ENCODE measurements at regions not wholly inside any gene's neighbourhood (a gene's known extent, or its start where the extent isn't known, plus 50 kb on each side); places are given as distances from the start of the nearest gene placed in this dataset.
"Not testable (repeated sequence)": the region's sequence is repeated elsewhere in the genome, so short reads cannot be mapped to it uniquely, and the experiment has no call there.

DNA sequence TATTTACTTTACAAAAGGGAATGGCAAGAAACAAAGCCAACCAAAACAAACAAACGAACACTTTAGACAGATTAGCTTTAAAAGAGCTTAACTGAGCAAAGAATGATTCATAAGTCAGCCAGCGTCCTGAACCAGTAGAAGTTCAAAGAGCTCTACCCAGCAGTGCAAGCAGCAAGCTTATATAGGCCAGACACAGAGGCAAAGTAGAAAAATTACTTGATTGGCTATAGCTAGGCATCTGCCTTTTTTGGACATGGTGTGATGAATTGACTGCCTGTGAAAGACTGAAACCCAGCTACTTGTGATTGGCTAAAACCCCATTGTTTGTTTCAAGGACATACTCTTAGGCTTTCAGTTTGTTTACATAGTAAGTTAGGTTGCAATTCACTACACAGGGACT is 2120.0 kb upstream of the RAG2 start:
- Histone ChIP-seq H3K9me3 (ENCODE audit: low read length) (no peaks in the 10 kb centered on the region), H3K4me1 (ENCODE audit: insufficient read depth, low read length) (no peaks in the 10 kb centered on the region), H3K27me3 (ENCODE audit: control insufficient read depth in 1 of 2, insufficient read depth in 2 of 2, low read length in 2 of 2) (no peaks in the 10 kb centered on the region), H3K27ac (ENCODE audit: low read depth, low read length) (no peak overlapping the region), H3K36me3 (ENCODE audit: insufficient read depth, low read length) (no peaks in the 10 kb centered on the region), H3K4me3 (ENCODE audit: low read depth in 1 of 2, low read length in 2 of 2) (no peak overlapping the region), H3K9ac (ENCODE audit: low read length) (no peak overlapping the region)

DNA sequence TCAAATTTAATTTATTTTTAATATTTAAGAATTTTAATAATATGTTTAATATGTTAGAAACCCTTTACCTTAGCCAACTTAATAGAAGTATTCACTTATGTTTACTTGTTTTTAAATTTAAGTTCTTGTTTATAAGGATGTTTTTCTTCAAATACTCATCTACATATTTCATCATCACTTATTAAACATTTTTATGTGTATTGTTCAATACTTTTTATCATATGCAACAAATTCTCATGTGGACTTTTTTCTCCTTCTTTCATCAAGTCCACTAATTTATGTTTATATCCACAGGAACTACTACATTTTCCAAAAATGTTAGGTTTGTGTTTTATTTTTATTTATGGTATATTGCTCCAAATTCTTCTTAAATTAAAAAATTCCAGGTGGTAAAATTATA is 2113.1 kb upstream of the RAG2 start:
- H3K36me3 ChIP-seq (ENCODE audit: insufficient read depth, low read length), result no peaks in the 10 kb centered on the region
- no peaks in the 10 kb centered on the region for H3K9me3 ChIP-seq (ENCODE audit: low read length)
- no peaks in the 10 kb centered on the region for H3K4me1 ChIP-seq (ENCODE audit: insufficient read depth, low read length)
- H3K4me3 ChIP-seq (ENCODE audit: low read depth in 1 of 2, low read length in 2 of 2), result no peak overlapping the region
- no peak overlapping the region for H3K9ac ChIP-seq (ENCODE audit: low read length)
- H3K27ac ChIP-seq (ENCODE audit: low read depth, low read length), result no peak overlapping the region
- no peaks in the 10 kb centered on the region for H3K27me3 ChIP-seq (ENCODE audit: control insufficient read depth in 1 of 2, insufficient read depth in 2 of 2, low read length in 2 of 2)

- Histone ChIP-seq H3K9me3 (ENCODE audit: low read length) (no peaks in the 10 kb centered on the region), H3K27ac (ENCODE audit: low read depth, low read length) (no peak overlapping the region), H3K9ac (ENCODE audit: low read length) (no peak overlapping the region), H3K27me3 (ENCODE audit: control insufficient read depth in 1 of 2, insufficient read depth in 2 of 2, low read length in 2 of 2) (no peaks in the 10 kb centered on the region), H3K4me1 (ENCODE audit: insufficient read depth, low read length) (no peaks in the 10 kb centered on the region), H3K4me3 (ENCODE audit: low read depth in 1 of 2, low read length in 2 of 2) (no peak overlapping the region), H3K36me3 (ENCODE audit: insufficient read depth, low read length) (no peaks in the 10 kb centered on the region)
These were observed 2112.2 kb upstream of the RAG2 start for GRCh38 chr11:38710262-38710661.

- Histone ChIP-seq H3K27ac (ENCODE audit: low read depth, low read length) (no peak overlapping the region), H3K27me3 (ENCODE audit: control insufficient read depth in 1 of 2, insufficient read depth in 2 of 2, low read length in 2 of 2) (no peaks in the 10 kb centered on the region), H3K4me3 (ENCODE audit: low read depth in 1 of 2, low read length in 2 of 2) (no peak overlapping the region), H3K9me3 (ENCODE audit: low read length) (no peaks in the 10 kb centered on the region), H3K36me3 (ENCODE audit: insufficient read depth, low read length) (no peaks in the 10 kb centered on the region), H3K9ac (ENCODE audit: low read length) (no peak overlapping the region), H3K4me1 (ENCODE audit: insufficient read depth, low read length) (no peaks in the 10 kb centered on the region)
These were observed 2102.1 kb upstream of the RAG2 start for GRCh38 chr11:38700111-38700510.

- Histone ChIP-seq H3K36me3 (ENCODE audit: insufficient read depth, low read length) (no peaks in the 10 kb centered on the region), H3K9me3 (ENCODE audit: low read length) (no peaks in the 10 kb centered on the region), H3K27ac (ENCODE audit: low read depth, low read length) (no peak overlapping the region), H3K9ac (ENCODE audit: low read length) (no peak overlapping the region), H3K27me3 (ENCODE audit: control insufficient read depth in 1 of 2, insufficient read depth in 2 of 2, low read length in 2 of 2) (no peaks in the 10 kb centered on the region), H3K4me1 (ENCODE audit: insufficient read depth, low read length) (no peaks in the 10 kb centered on the region), H3K4me3 (ENCODE audit: low read depth in 1 of 2, low read length in 2 of 2) (no peak overlapping the region)
These were observed 2095.3 kb upstream of the RAG2 start for GRCh38 chr11:38693306-38693705.

DNA sequence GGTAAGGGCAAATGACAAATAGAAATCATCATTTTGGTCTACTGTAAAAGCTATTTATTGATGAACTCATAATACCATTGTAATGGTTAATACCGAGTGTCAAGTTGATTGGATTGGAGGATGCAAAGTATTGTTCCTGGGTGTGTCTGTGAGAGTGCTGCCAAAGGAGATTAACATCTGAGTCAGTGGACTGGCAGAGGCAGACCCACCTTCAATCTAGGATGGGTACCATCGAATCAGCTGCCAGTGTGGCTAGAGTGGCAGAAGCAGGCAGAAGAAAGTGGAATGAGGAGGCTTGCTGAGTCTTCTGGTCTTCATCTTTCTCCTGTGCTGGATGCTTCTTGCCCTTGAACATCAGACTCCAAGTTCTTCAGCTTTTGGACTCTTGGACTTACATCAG is 2092.2 kb upstream of the RAG2 start:
- H3K27me3 ChIP-seq (ENCODE audit: control insufficient read depth in 1 of 2, insufficient read depth in 2 of 2, low read length in 2 of 2); H3K27ac ChIP-seq (ENCODE audit: low read depth, low read length); H3K9me3 ChIP-seq (ENCODE audit: low read length); H3K4me1 ChIP-seq (ENCODE audit: insufficient read depth, low read length); H3K9ac ChIP-seq (ENCODE audit: low read length); H3K36me3 ChIP-seq (ENCODE audit: insufficient read depth, low read length); H3K4me3 ChIP-seq (ENCODE audit: low read depth in 1 of 2, low read length in 2 of 2): not testable (repeated sequence)

DNA sequence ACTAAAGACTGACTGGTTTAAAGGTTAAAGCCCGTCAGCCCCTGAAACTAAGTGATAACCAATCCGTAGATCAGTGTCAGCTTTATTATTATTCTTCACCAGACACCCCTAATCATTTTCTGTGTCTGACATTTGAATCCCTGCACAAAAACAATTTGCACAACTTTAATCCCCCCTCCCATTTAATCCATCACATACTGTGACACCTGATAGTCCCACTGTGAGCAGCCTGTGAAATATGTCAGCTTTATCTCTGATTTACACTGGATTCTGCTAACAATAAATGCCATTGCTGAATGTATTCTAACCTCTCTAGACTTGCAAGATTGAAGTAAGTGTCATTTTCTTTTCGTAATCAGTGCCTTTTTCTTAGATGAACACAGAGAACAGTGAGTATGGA is 2089.0 kb upstream of the RAG2 start:
- Histone ChIP-seq H3K27me3 (ENCODE audit: control insufficient read depth in 1 of 2, insufficient read depth in 2 of 2, low read length in 2 of 2) (no peaks in the 10 kb centered on the region), H3K27ac (ENCODE audit: low read depth, low read length) (no peak overlapping the region), H3K9me3 (ENCODE audit: low read length) (no peaks in the 10 kb centered on the region), H3K9ac (ENCODE audit: low read length) (no peak overlapping the region), H3K4me3 (ENCODE audit: low read depth in 1 of 2, low read length in 2 of 2) (no peak overlapping the region), H3K4me1 (ENCODE audit: insufficient read depth, low read length) (no peaks in the 10 kb centered on the region), H3K36me3 (ENCODE audit: insufficient read depth, low read length) (no peaks in the 10 kb centered on the region)

DNA sequence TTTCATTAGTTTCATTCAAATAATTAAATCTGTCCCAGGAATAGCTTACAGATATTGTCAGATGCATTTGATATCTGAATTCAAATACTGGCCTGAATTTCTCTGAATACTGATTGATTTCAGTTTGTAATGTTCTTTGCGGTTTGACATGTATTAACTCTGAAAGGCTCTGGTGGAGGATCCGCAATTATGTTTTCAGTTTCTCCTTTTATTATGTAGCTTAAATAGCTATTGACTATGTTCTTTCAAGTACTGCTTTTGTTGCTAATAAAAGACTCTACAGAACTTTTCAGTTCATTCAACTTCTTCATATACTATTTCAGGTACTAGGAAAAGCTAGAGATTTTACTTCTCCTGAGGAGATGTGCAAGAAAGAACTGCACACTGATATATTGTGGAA is 2085.4 kb upstream of the RAG2 start:
- Histone ChIP-seq H3K9me3 (ENCODE audit: low read length) (no peaks in the 10 kb centered on the region), H3K27ac (ENCODE audit: low read depth, low read length) (no peak overlapping the region), H3K36me3 (ENCODE audit: insufficient read depth, low read length) (no peaks in the 10 kb centered on the region), H3K9ac (ENCODE audit: low read length) (no peak overlapping the region), H3K27me3 (ENCODE audit: control insufficient read depth in 1 of 2, insufficient read depth in 2 of 2, low read length in 2 of 2) (no peaks in the 10 kb centered on the region), H3K4me3 (ENCODE audit: low read depth in 1 of 2, low read length in 2 of 2) (no peak overlapping the region), H3K4me1 (ENCODE audit: insufficient read depth, low read length) (no peaks in the 10 kb centered on the region)

GRCh38 chr11:38680746-38681145 is 2082.7 kb upstream of the RAG2 start:
- Histone ChIP-seq H3K9ac (ENCODE audit: low read length) (no peak overlapping the region), H3K9me3 (ENCODE audit: low read length) (no peaks in the 10 kb centered on the region), H3K4me1 (ENCODE audit: insufficient read depth, low read length) (no peaks in the 10 kb centered on the region), H3K27ac (ENCODE audit: low read depth, low read length) (no peak overlapping the region), H3K36me3 (ENCODE audit: insufficient read depth, low read length) (no peaks in the 10 kb centered on the region), H3K27me3 (ENCODE audit: control insufficient read depth in 1 of 2, insufficient read depth in 2 of 2, low read length in 2 of 2) (no peaks in the 10 kb centered on the region), H3K4me3 (ENCODE audit: low read depth in 1 of 2, low read length in 2 of 2) (no peak overlapping the region)

DNA sequence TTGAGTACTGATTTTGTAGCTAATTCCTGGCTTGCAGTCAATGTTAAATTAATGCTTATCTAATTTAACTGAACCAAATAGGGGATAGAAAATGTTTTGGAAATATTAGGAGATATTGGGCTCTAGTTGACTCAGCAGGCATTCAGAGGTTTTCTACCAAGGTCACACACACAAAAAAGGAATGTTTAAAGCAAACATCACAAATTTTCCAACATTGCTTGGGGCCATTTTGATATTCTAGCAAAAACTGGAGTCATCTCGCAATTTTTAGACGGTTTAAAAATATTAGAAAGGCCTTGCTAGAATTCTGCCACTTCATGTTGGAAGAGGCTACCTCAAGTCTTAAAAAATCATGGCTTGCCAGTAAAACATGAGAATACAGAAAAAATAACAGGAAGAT is 2082.1 kb upstream of the RAG2 start:
- Histone ChIP-seq H3K27me3 (ENCODE audit: control insufficient read depth in 1 of 2, insufficient read depth in 2 of 2, low read length in 2 of 2) (no peaks in the 10 kb centered on the region), H3K36me3 (ENCODE audit: insufficient read depth, low read length) (no peaks in the 10 kb centered on the region), H3K4me1 (ENCODE audit: insufficient read depth, low read length) (no peaks in the 10 kb centered on the region), H3K9ac (ENCODE audit: low read length) (no peak overlapping the region), H3K27ac (ENCODE audit: low read depth, low read length) (no peak overlapping the region), H3K9me3 (ENCODE audit: low read length) (no peaks in the 10 kb centered on the region), H3K4me3 (ENCODE audit: low read depth in 1 of 2, low read length in 2 of 2) (no peak overlapping the region)

DNA sequence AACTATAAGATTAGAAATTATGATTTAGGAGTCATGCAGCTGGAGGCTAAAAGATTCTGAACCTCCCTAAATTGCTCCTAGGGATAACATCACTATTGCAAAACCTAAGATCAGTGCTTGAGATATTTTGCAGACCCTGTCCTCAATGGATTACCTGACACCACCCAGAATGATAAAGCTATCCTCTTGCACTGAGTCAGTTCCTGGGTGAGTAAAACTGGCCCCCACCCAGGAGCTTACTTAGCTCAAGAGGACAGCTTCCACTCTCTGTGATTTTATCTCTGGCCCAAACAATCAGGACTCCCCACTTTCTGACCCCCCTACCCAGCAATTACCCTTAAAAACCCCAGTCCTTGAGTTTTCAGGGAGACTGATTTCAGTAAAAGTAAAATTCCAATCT is 2074.4 kb upstream of the RAG2 start:
- Histone ChIP-seq H3K27ac (ENCODE audit: low read depth, low read length) (no peak overlapping the region), H3K4me1 (ENCODE audit: insufficient read depth, low read length) (no peaks in the 10 kb centered on the region), H3K27me3 (ENCODE audit: control insufficient read depth in 1 of 2, insufficient read depth in 2 of 2, low read length in 2 of 2) (no peaks in the 10 kb centered on the region), H3K4me3 (ENCODE audit: low read depth in 1 of 2, low read length in 2 of 2) (no peak overlapping the region), H3K9me3 (ENCODE audit: low read length) (no peaks in the 10 kb centered on the region), H3K9ac (ENCODE audit: low read length) (no peak overlapping the region), H3K36me3 (ENCODE audit: insufficient read depth, low read length) (no peaks in the 10 kb centered on the region)

- H3K9ac ChIP-seq (ENCODE audit: low read length), result no peak overlapping the region
- H3K27me3 ChIP-seq (ENCODE audit: control insufficient read depth in 1 of 2, insufficient read depth in 2 of 2, low read length in 2 of 2), result no peaks in the 10 kb centered on the region
- no peak overlapping the region for H3K27ac ChIP-seq (ENCODE audit: low read depth, low read length)
- H3K4me1 ChIP-seq (ENCODE audit: insufficient read depth, low read length), result no peaks in the 10 kb centered on the region
- H3K36me3 ChIP-seq (ENCODE audit: insufficient read depth, low read length), result no peaks in the 10 kb centered on the region
- no peak overlapping the region for H3K4me3 ChIP-seq (ENCODE audit: low read depth in 1 of 2, low read length in 2 of 2)
- no peaks in the 10 kb centered on the region for H3K9me3 ChIP-seq (ENCODE audit: low read length)
These were observed 2069.3 kb upstream of the RAG2 start for GRCh38 chr11:38667359-38667758.

All from muscle layer of colon (tissue), 2 donors.